H1 (cell line): ENCODE measurements at regions not wholly inside any gene's neighbourhood (a gene's known extent, or its start where the extent isn't known, plus 50 kb on each side); places are given as distances from the start of the nearest gene placed in this dataset.

Experiments used
- CTCF ChIA-PET: fragments of 300-600 bp; sonication (Branson Sonifier 250); formaldehyde crosslinking; loops from one replicate; lab custom pipeline; 2021; ENCODE audit not compliant: partially characterized antibody; lab: Charles Lee
- POLR2A ChIA-PET: fragments of 300-600 bp; sonication (Branson Sonifier 250); formaldehyde crosslinking; loops from one replicate; lab custom pipeline; 2021; ENCODE audit warnings: inconsistent platforms; ENCODE audit not compliant: partially characterized antibody; lab: Charles Lee
- DNase-seq, 2 experiments: peaks; one replicate each; pipeline versions ENCODE4 v3.0.0 to v3.0.0-alpha.2; 2010 to 2022; ENCODE audit warnings: low spot score in 2 of 2, low read depth in 1 of 2, mixed read lengths in 1 of 2
- FAIRE-seq: peaks from 2 replicates; lab custom pipeline; 2011; peaks lifted over from hg19 to GRCh38; lab: Jason Lieb, UNC
- H2AFZ ChIP-seq: 2 replicates; pipeline ENCODE4 v1.8.1; 2012; ENCODE audit warnings: low read length, inconsistent platforms
- H2AK5ac ChIP-seq: 2 replicates; pipeline ENCODE4 v1.6.1; 2013; ENCODE audit warnings: low read depth, low read length
- H2BK120ac ChIP-seq: replicated peaks from 2 replicates; pipeline ENCODE3; 2013; ENCODE audit warnings: low read depth, low read length, inconsistent platforms
- H2BK12ac ChIP-seq: 2 replicates; pipeline ENCODE4 v1.6.1; 2013; ENCODE audit warnings: low read depth, low read length
- H2BK15ac ChIP-seq: 2 replicates; pipeline ENCODE4 v1.6.1; 2013; ENCODE audit warnings: low read length
- H2BK20ac ChIP-seq: 2 replicates; pipeline ENCODE4 v1.6.1; 2013; ENCODE audit warnings: low read length
- H2BK5ac ChIP-seq: 2 replicates; pipeline ENCODE4 v1.6.1; 2013; ENCODE audit warnings: low read depth, low read length
- H3K14ac ChIP-seq: 2 replicates; pipeline ENCODE4 v1.6.1; 2013; ENCODE audit warnings: inconsistent platforms; ENCODE audit not compliant: insufficient read length
- H3K18ac ChIP-seq: 2 replicates; pipeline ENCODE4 v1.6.1; 2013; ENCODE audit warnings: low read length; ENCODE audit errors: extremely low read depth
- H3K23ac ChIP-seq: 2 replicates; pipeline ENCODE4 v1.6.1; 2013; ENCODE audit warnings: inconsistent platforms; ENCODE audit not compliant: insufficient read length
- H3K23me2 ChIP-seq: 2 replicates; pipeline ENCODE4 v1.6.1; 2013; ENCODE audit warnings: low read depth, low read length
- H3K27ac ChIP-seq: 2 replicates; pipeline ENCODE4 v1.6.1; 2011; ENCODE audit warnings: low read depth, low read length, inconsistent platforms
- H3K27me3 ChIP-seq, 4 experiments: replicated peaks in 1 of 4; 1 replicate in 1 of 4; 2 replicates in 3 of 4; pipeline versions ENCODE4 v1.6.1 to v1.8.1; 2011 to 2013; ENCODE audit warnings: low read length in 3 of 4, mild to moderate bottlenecking in 3 of 4, inconsistent platforms in 2 of 4, mixed read lengths in 2 of 4, moderate library complexity in 1 of 4; ENCODE audit not compliant: control insufficient read depth in 3 of 4, insufficient read depth in 3 of 4; ENCODE audit errors: extremely low read depth in 1 of 4
- H3K36me3 ChIP-seq, 4 experiments: 2 replicates each; pipeline versions ENCODE4 v1.6.1 to v1.8.1; 2011 to 2013; ENCODE audit warnings: mild to moderate bottlenecking in 4 of 4, low read length in 3 of 4, moderate library complexity in 2 of 4, control low read depth in 1 of 4, inconsistent platforms in 1 of 4; ENCODE audit not compliant: insufficient read depth in 4 of 4, control insufficient read depth in 2 of 4
- H3K4ac ChIP-seq: replicated peaks from 2 replicates; pipeline ENCODE3; 2013; ENCODE audit warnings: low read length, low read depth, mixed read lengths, inconsistent platforms; ENCODE audit not compliant: insufficient read length
- H3K4me1 ChIP-seq, 4 experiments: replicated peaks in 1 of 4; 1 replicate in 1 of 4; 2 replicates in 3 of 4; pipeline versions ENCODE4 v1.6.1 to v1.8.1; 2011 to 2013; ENCODE audit warnings: low read length in 3 of 4, inconsistent platforms in 2 of 4, mixed read lengths in 1 of 4; ENCODE audit not compliant: insufficient read depth in 4 of 4, control insufficient read depth in 3 of 4
- H3K4me2 ChIP-seq, 2 experiments: 2 replicates each; pipeline versions ENCODE4 v1.6.1 to v1.8.1; 2011 to 2013; ENCODE audit warnings: low read depth in 2 of 2, low read length in 2 of 2, control low read depth in 1 of 2, inconsistent platforms in 1 of 2, mild to moderate bottlenecking in 1 of 2; ENCODE audit not compliant: insufficient read depth in 1 of 2
- H3K4me3 ChIP-seq, 4 experiments: fragments of 200-600, 300-600 bp in 1 of 4; sonication (generic), shearing (Covaris generic), sonication (Bioruptor Twin) in 1 of 4; 2 replicates each; pipeline versions ENCODE4 v1.5.1 to v1.8.1; 2011 to 2016; ENCODE audit warnings: low read length in 4 of 4, low read depth in 3 of 4, control low read depth in 2 of 4, inconsistent platforms in 2 of 4, mild to moderate bottlenecking in 2 of 4, mixed read lengths in 1 of 4, moderate library complexity in 1 of 4; ENCODE audit not compliant: insufficient read depth in 2 of 4; ENCODE audit errors: extremely low read depth in 1 of 4
- H3K56ac ChIP-seq: replicated peaks from 2 replicates; pipeline ENCODE3; 2013; ENCODE audit warnings: low read depth, mild to moderate bottlenecking, mixed read lengths, low read length, inconsistent platforms; ENCODE audit not compliant: insufficient read length
- H3K79me1 ChIP-seq: 2 replicates; pipeline ENCODE4 v1.6.1; 2013; ENCODE audit warnings: low read depth, low read length, control low read depth
- H3K79me2 ChIP-seq, 2 experiments: 2 replicates each; pipeline versions ENCODE4 v1.6.1 to v1.8.1; 2012 to 2013; ENCODE audit warnings: low read length in 2 of 2, mild to moderate bottlenecking in 2 of 2, inconsistent platforms in 1 of 2; ENCODE audit not compliant: insufficient read depth in 2 of 2, control insufficient read depth in 1 of 2
- H3K9ac ChIP-seq, 4 experiments: replicated peaks in 1 of 4; 1 replicate in 1 of 4; 2 replicates in 3 of 4; pipeline versions ENCODE4 v1.6.1 to v1.8.1; 2011 to 2013; ENCODE audit warnings: low read depth in 3 of 4, low read length in 3 of 4, control low read depth in 2 of 4, mild to moderate bottlenecking in 2 of 4, moderate library complexity in 2 of 4, inconsistent platforms in 1 of 4; ENCODE audit errors: extremely low read depth in 1 of 4
- H3K9me3 ChIP-seq, 2 experiments: 2 replicates each; pipeline versions ENCODE4 v1.6.1 to v1.8.1; 2012 to 2013; ENCODE audit warnings: mild to moderate bottlenecking in 2 of 2, moderate library complexity in 2 of 2, control low read depth in 1 of 2, inconsistent platforms in 1 of 2, low read depth in 1 of 2, low read length in 1 of 2, mixed read lengths in 1 of 2; ENCODE audit not compliant: insufficient read depth in 2 of 2
- H4K20me1 ChIP-seq, 2 experiments: replicated peaks in 1 of 2; 2 replicates each; pipeline versions ENCODE3 to v1.8.1; 2011 to 2013; ENCODE audit warnings: inconsistent platforms in 2 of 2, low read length in 2 of 2, mild to moderate bottlenecking in 1 of 2; ENCODE audit not compliant: insufficient read depth in 2 of 2, control insufficient read depth in 1 of 2
- H4K5ac ChIP-seq: 2 replicates; pipeline ENCODE4 v1.6.1; 2013; ENCODE audit warnings: low read length, low read depth, mixed read lengths, inconsistent platforms; ENCODE audit not compliant: insufficient read length
- H4K8ac ChIP-seq: 2 replicates; pipeline ENCODE4 v1.8.0; 2013; ENCODE audit warnings: mild to moderate bottlenecking, moderate library complexity, low read length, inconsistent platforms; ENCODE audit not compliant: insufficient read depth; ENCODE audit errors: extremely low read depth
- H4K91ac ChIP-seq: replicated peaks from 2 replicates; pipeline ENCODE3; 2013; ENCODE audit warnings: low read length, mixed read lengths, inconsistent platforms; ENCODE audit not compliant: insufficient read length
- CEBPB ChIP-seq: IDR thresholded peaks from 2 replicates; pipeline ENCODE4 v1.6.1; 2012; ENCODE audit warnings: low read depth, low read length
- CHD1 ChIP-seq: IDR thresholded peaks from 2 replicates; pipeline ENCODE4 v1.6.1; 2012; ENCODE audit warnings: low read depth, low read length, improper control_type of control experiment
- CHD2 ChIP-seq: IDR thresholded peaks from 2 replicates; pipeline ENCODE4 v1.6.1; 2012; ENCODE audit warnings: low read length, improper control_type of control experiment
- JUND ChIP-seq: IDR thresholded peaks from 2 replicates; pipeline ENCODE4 v1.6.1; 2011; ENCODE audit warnings: mild to moderate bottlenecking, improper control_type of control experiment, low read length
- MAFK ChIP-seq: IDR thresholded peaks from 2 replicates; pipeline ENCODE4 v1.6.1; 2012; ENCODE audit warnings: low read depth, mild to moderate bottlenecking, improper control_type of control experiment, low read length
- SIN3A ChIP-seq, 2 experiments: IDR thresholded peaks in 1 of 2; conservative IDR thresholded peaks in 1 of 2; 2 replicates each; pipeline ENCODE4 v1.6.1; 2011 to 2012; ENCODE audit warnings: low read length in 2 of 2, improper control_type of control experiment in 1 of 2, low read depth in 1 of 2, mild to moderate bottlenecking in 1 of 2
- TEAD4 ChIP-seq: IDR thresholded peaks from 2 replicates; pipeline ENCODE4 v1.6.1; 2012; ENCODE audit warnings: low read depth, low read length, inconsistent platforms, mixed read lengths
- YY1 ChIP-seq: IDR thresholded peaks from 2 replicates; pipeline ENCODE4 v1.6.1; 2011; ENCODE audit warnings: low read depth, mild to moderate bottlenecking, low read length
- WGBS, 2 experiments: shearing (Covaris generic) in 1 of 2; methylation state at CpG; one replicate each; pipeline versions ENCODE4 v1.1.6 to v1.1.7; 2013 to 2015; ENCODE audit warnings: low lambda C conversion rate in 2 of 2, mixed read lengths in 2 of 2, inconsistent platforms in 1 of 2, low coverage in 1 of 2, missing lambda C conversion rate in 1 of 2; ENCODE audit not compliant: insufficient replicate concordance in 2 of 2, insufficient coverage in 1 of 2, insufficient read length in 1 of 2; ENCODE audit errors: extremely low coverage in 1 of 2, missing lambda C conversion rate in 1 of 2; 5-methylcytosine and 5-hydroxymethylcytosine counted together

GRCh38 chr4:188941524-188942119, 802.4 kb downstream of the TRIML1 start:
- H3K18ac ChIP-seq = no peak overlapping the region
- H2BK20ac ChIP-seq = no peak overlapping the region
- ChIA-PET CTCF (interaction anchor here (0.6 kb wide), 1 partner anchor 10 kb away, joined by 3 read pairs; no protein-coding TSS in a partner anchor), POLR2A (no interaction called here)
- no peaks in the 10 kb centered on the region for H3K36me3 ChIP-seq
- H3K9me3 ChIP-seq = no peaks in the 10 kb centered on the region
- H4K91ac ChIP-seq = no peak overlapping the region
- no peak overlapping the region for H4K8ac ChIP-seq
- no peak overlapping the region for H2BK12ac ChIP-seq
- no peaks in the 10 kb centered on the region for H3K23me2 ChIP-seq
- no peak for DNase-seq
- H3K4me1 ChIP-seq = no peaks in the 10 kb centered on the region
- H3K23ac ChIP-seq = no peak overlapping the region
- no peak overlapping the region for H3K27ac ChIP-seq
- H3K4me3 ChIP-seq = no peak overlapping the region
- H2BK120ac ChIP-seq = no peak overlapping the region
- H3K14ac ChIP-seq = no peak overlapping the region
- no peak overlapping the region for H3K56ac ChIP-seq
- H3K79me2 ChIP-seq = no peaks in the 10 kb centered on the region
- no peaks in the 10 kb centered on the region for H3K79me1 ChIP-seq
- H3K4ac ChIP-seq = no peak overlapping the region
- WGBS, 2 experiments = 96% methylated on average over 3 of the region's 3 CpGs; no CpG with 5 or more reads in 1 of the 2 experiments
- no peak overlapping the region for H2BK5ac ChIP-seq
- H2AFZ ChIP-seq = peak overlapping the region; percentile 52; the same call in 1 of the 2 replicates
- no peak overlapping the region for H4K5ac ChIP-seq
- no peak overlapping the region for H2BK15ac ChIP-seq
- H3K9ac ChIP-seq = no peak overlapping the region
- FAIRE-seq = no peak
- no peak overlapping the region for H2AK5ac ChIP-seq
- H4K20me1 ChIP-seq = no peaks in the 10 kb centered on the region
- H3K4me2 ChIP-seq = no peak overlapping the region
- no peak for TF ChIP-seq CHD2
- TF ChIP-seq SIN3A (conservative IDR thresholded peaks at IDR 0.05 in 1 of 2, IDR thresholded peaks at IDR 0.05 in 1 of 2; ENCODE audit: low read depth in 1 of 2, low read length in 2 of 2) = no peak
- TF ChIP-seq MAFK = no peak
- TF ChIP-seq CHD1 = no peak
- TF ChIP-seq CEBPB = no peak
- TF ChIP-seq YY1 = no peak
- TF ChIP-seq JUND = no peak
- no peak for TF ChIP-seq TEAD4
- no peaks in the 10 kb centered on the region for H3K27me3 ChIP-seq
